ENCODE measurements at regions not wholly inside any gene's neighbourhood (a gene's known extent, or its start where the extent isn't known, plus 50 kb on each side); places are given as distances from the start of the nearest gene placed in this dataset.
A peak's percentile ranks its signal among the peaks of the same experiment; 100 is the strongest.

- no peaks in the 10 kb centered on the region for H3K4me1 ChIP-seq (ENCODE audit: control insufficient read depth, insufficient read depth, low read length)
- no peak overlapping the region for H3K27ac ChIP-seq (ENCODE audit: low read length)
- no peak for DNase-seq (ENCODE audit: low read depth, low spot score)
- no peaks in the 10 kb centered on the region for H3K9me3 ChIP-seq (ENCODE audit: control insufficient read depth, insufficient read depth, low read length)
- WGBS (ENCODE audit: insufficient coverage, insufficient read length), result no CpG with 5 or more reads among the region's 7 CpGs
- H3K27me3 ChIP-seq (ENCODE audit: control insufficient read depth, insufficient read depth, low read length), result no peaks in the 10 kb centered on the region
- no peak overlapping the region for H3K4me3 ChIP-seq (ENCODE audit: low read length)
- no peaks in the 10 kb centered on the region for H3K36me3 ChIP-seq (ENCODE audit: control insufficient read depth, insufficient read depth, low read length)
Measured at GRCh38 chr4:11768251-11768972, 339.7 kb upstream of the HS3ST1 start.

GRCh38 chr4:11765849-11766453 lies 337.3 kb upstream of the HS3ST1 start:
- DNase-seq (ENCODE audit: low read depth, low spot score), result peak; percentile 5
- Histone ChIP-seq H3K4me3 (ENCODE audit: low read length) (no peak overlapping the region), H3K4me1 (ENCODE audit: control insufficient read depth, insufficient read depth, low read length) (no peaks in the 10 kb centered on the region), H3K27ac (ENCODE audit: low read length) (no peak overlapping the region), H3K9me3 (ENCODE audit: control insufficient read depth, insufficient read depth, low read length) (no peaks in the 10 kb centered on the region), H3K27me3 (ENCODE audit: control insufficient read depth, insufficient read depth, low read length) (no peaks in the 10 kb centered on the region), H3K36me3 (ENCODE audit: control insufficient read depth, insufficient read depth, low read length) (no peaks in the 10 kb centered on the region)
- no CpG with 5 or more reads among the region's 4 CpGs for WGBS (ENCODE audit: insufficient coverage, insufficient read length)

GRCh38 chr4:11748164-11748872 lies 319.6 kb upstream of the HS3ST1 start:
- H3K4me3 ChIP-seq (ENCODE audit: low read length), result no peak overlapping the region
- no peaks in the 10 kb centered on the region for H3K36me3 ChIP-seq (ENCODE audit: control insufficient read depth, insufficient read depth, low read length)
- no peak for DNase-seq (ENCODE audit: low read depth, low spot score)
- no peaks in the 10 kb centered on the region for H3K4me1 ChIP-seq (ENCODE audit: control insufficient read depth, insufficient read depth, low read length)
- no CpG with 5 or more reads among the region's 7 CpGs for WGBS (ENCODE audit: insufficient coverage, insufficient read length)
- H3K27me3 ChIP-seq (ENCODE audit: control insufficient read depth, insufficient read depth, low read length), result no peaks in the 10 kb centered on the region
- no peak overlapping the region for H3K27ac ChIP-seq (ENCODE audit: low read length)
- no peaks in the 10 kb centered on the region for H3K9me3 ChIP-seq (ENCODE audit: control insufficient read depth, insufficient read depth, low read length)

GRCh38 chr4:11746734-11747133 lies 318.0 kb upstream of the HS3ST1 start:
- no peak overlapping the region for H3K27ac ChIP-seq (ENCODE audit: low read length)
- H3K9me3 ChIP-seq (ENCODE audit: control insufficient read depth, insufficient read depth, low read length), result no peaks in the 10 kb centered on the region
- H3K4me3 ChIP-seq (ENCODE audit: low read length), result no peak overlapping the region
- H3K36me3 ChIP-seq (ENCODE audit: control insufficient read depth, insufficient read depth, low read length), result no peaks in the 10 kb centered on the region
- no CpG with 5 or more reads among the region's 4 CpGs for WGBS (ENCODE audit: insufficient coverage, insufficient read length)
- H3K27me3 ChIP-seq (ENCODE audit: control insufficient read depth, insufficient read depth, low read length), result no peaks in the 10 kb centered on the region
- no peaks in the 10 kb centered on the region for H3K4me1 ChIP-seq (ENCODE audit: control insufficient read depth, insufficient read depth, low read length)
- DNase-seq (ENCODE audit: low read depth, low spot score), result no peak

GRCh38 chr4:11743976-11744375 lies 315.3 kb upstream of the HS3ST1 start:
- whole genome bisulfite sequencing (ENCODE audit: insufficient coverage, insufficient read length), result no CpG with 5 or more reads among the region's 1 CpG

GRCh38 chr4:11743236-11743635 lies 314.5 kb upstream of the HS3ST1 start:
- Histone ChIP-seq H3K36me3 (ENCODE audit: control insufficient read depth, insufficient read depth, low read length) (no peaks in the 10 kb centered on the region), H3K9me3 (ENCODE audit: control insufficient read depth, insufficient read depth, low read length) (no peaks in the 10 kb centered on the region), H3K27ac (ENCODE audit: low read length) (no peak overlapping the region), H3K27me3 (ENCODE audit: control insufficient read depth, insufficient read depth, low read length) (no peaks in the 10 kb centered on the region), H3K4me1 (ENCODE audit: control insufficient read depth, insufficient read depth, low read length) (no peaks in the 10 kb centered on the region), H3K4me3 (ENCODE audit: low read length) (no peak overlapping the region)
- no CpG with 5 or more reads among the region's 1 CpG for WGBS (ENCODE audit: insufficient coverage, insufficient read length)
- DNase-seq (ENCODE audit: low read depth, low spot score), result no peak

More at GRCh38 chr4:11743976-11744375, 315.3 kb upstream of the HS3ST1 start:
- H3K27ac ChIP-seq (ENCODE audit: low read length), result no peak overlapping the region
- no peaks in the 10 kb centered on the region for H3K36me3 ChIP-seq (ENCODE audit: control insufficient read depth, insufficient read depth, low read length)
- no peaks in the 10 kb centered on the region for H3K4me1 ChIP-seq (ENCODE audit: control insufficient read depth, insufficient read depth, low read length)
- H3K4me3 ChIP-seq (ENCODE audit: low read length), result no peak overlapping the region
- H3K27me3 ChIP-seq (ENCODE audit: control insufficient read depth, insufficient read depth, low read length), result no peaks in the 10 kb centered on the region
- DNase-seq (ENCODE audit: low read depth, low spot score), result no peak
- no peaks in the 10 kb centered on the region for H3K9me3 ChIP-seq (ENCODE audit: control insufficient read depth, insufficient read depth, low read length)

GRCh38 chr4:11741190-11741652 lies 312.5 kb upstream of the HS3ST1 start:
- no peak for DNase-seq (ENCODE audit: low read depth, low spot score)
- H3K4me1 ChIP-seq (ENCODE audit: control insufficient read depth, insufficient read depth, low read length), result no peaks in the 10 kb centered on the region
- H3K4me3 ChIP-seq (ENCODE audit: low read length), result no peak overlapping the region
- H3K36me3 ChIP-seq (ENCODE audit: control insufficient read depth, insufficient read depth, low read length), result no peaks in the 10 kb centered on the region
- no peak overlapping the region for H3K27ac ChIP-seq (ENCODE audit: low read length)
- H3K9me3 ChIP-seq (ENCODE audit: control insufficient read depth, insufficient read depth, low read length), result no peaks in the 10 kb centered on the region
- H3K27me3 ChIP-seq (ENCODE audit: control insufficient read depth, insufficient read depth, low read length), result no peaks in the 10 kb centered on the region
- no CpG with 5 or more reads among the region's 1 CpG for WGBS (ENCODE audit: insufficient coverage, insufficient read length)

- no peaks in the 10 kb centered on the region for H3K36me3 ChIP-seq (ENCODE audit: control insufficient read depth, insufficient read depth, low read length)
- no peak for DNase-seq (ENCODE audit: low read depth, low spot score)
- no CpG with 5 or more reads among the region's 1 CpG for WGBS (ENCODE audit: insufficient coverage, insufficient read length)
- H3K9me3 ChIP-seq (ENCODE audit: control insufficient read depth, insufficient read depth, low read length), result no peaks in the 10 kb centered on the region
- no peak overlapping the region for H3K27ac ChIP-seq (ENCODE audit: low read length)
- H3K4me3 ChIP-seq (ENCODE audit: low read length), result no peak overlapping the region
- no peaks in the 10 kb centered on the region for H3K4me1 ChIP-seq (ENCODE audit: control insufficient read depth, insufficient read depth, low read length)
- no peaks in the 10 kb centered on the region for H3K27me3 ChIP-seq (ENCODE audit: control insufficient read depth, insufficient read depth, low read length)
Measured at GRCh38 chr4:11739992-11740391, 311.3 kb upstream of the HS3ST1 start.

- no peaks in the 10 kb centered on the region for H3K27me3 ChIP-seq (ENCODE audit: control insufficient read depth, insufficient read depth, low read length)
- H3K9me3 ChIP-seq (ENCODE audit: control insufficient read depth, insufficient read depth, low read length), result no peaks in the 10 kb centered on the region
- H3K4me3 ChIP-seq (ENCODE audit: low read length), result no peak overlapping the region
- no peaks in the 10 kb centered on the region for H3K4me1 ChIP-seq (ENCODE audit: control insufficient read depth, insufficient read depth, low read length)
- no peak for DNase-seq (ENCODE audit: low read depth, low spot score)
- no CpG with 5 or more reads among the region's 2 CpGs for WGBS (ENCODE audit: insufficient coverage, insufficient read length)
- H3K36me3 ChIP-seq (ENCODE audit: control insufficient read depth, insufficient read depth, low read length), result no peaks in the 10 kb centered on the region
- no peak overlapping the region for H3K27ac ChIP-seq (ENCODE audit: low read length)
Measured at GRCh38 chr4:11736978-11737377, 308.3 kb upstream of the HS3ST1 start.

- no peaks in the 10 kb centered on the region for H3K9me3 ChIP-seq (ENCODE audit: control insufficient read depth, insufficient read depth, low read length)
- H3K27me3 ChIP-seq (ENCODE audit: control insufficient read depth, insufficient read depth, low read length), result no peaks in the 10 kb centered on the region
- H3K4me3 ChIP-seq (ENCODE audit: low read length), result no peak overlapping the region
- no peak overlapping the region for H3K27ac ChIP-seq (ENCODE audit: low read length)
- H3K36me3 ChIP-seq (ENCODE audit: control insufficient read depth, insufficient read depth, low read length), result no peaks in the 10 kb centered on the region
- DNase-seq (ENCODE audit: low read depth, low spot score), result no peak
- no peaks in the 10 kb centered on the region for H3K4me1 ChIP-seq (ENCODE audit: control insufficient read depth, insufficient read depth, low read length)
Measured at GRCh38 chr4:11735651-11736050, 307.0 kb upstream of the HS3ST1 start.
